ENCODE measurements at regions not wholly inside any gene's neighbourhood (a gene's known extent, or its start where the extent isn't known, plus 50 kb on each side); places are given as distances from the start of the nearest gene placed in this dataset.
"Not testable (repeated sequence)": the region's sequence is repeated elsewhere in the genome, so short reads cannot be mapped to it uniquely, and the experiment has no call there.

- DNase-seq, result no peak
Observed at GRCh38 chr12:126419131-126419530, 1353.9 kb downstream of the AACS start.

DNA sequence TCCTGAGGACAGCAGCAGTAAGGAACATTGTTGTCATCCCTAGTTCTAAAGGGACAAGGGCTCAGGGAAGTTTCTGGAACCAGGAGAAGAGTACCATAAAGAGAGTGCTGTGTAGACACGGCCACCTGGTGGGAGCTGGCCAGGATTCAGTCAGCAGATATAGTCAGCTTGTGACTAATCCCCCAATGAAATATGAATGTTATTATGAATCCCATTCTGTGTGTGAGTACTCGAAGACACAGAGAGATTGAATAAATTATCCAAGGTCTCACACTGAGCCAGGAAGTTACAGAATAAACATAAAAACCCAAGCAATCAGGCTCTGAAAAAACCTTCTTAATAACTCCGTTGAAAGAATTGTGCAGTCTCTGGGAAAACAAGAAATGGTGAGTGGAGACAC is 1359.5 kb downstream of the AACS start:
- DNase-seq, result no peak

DNA sequence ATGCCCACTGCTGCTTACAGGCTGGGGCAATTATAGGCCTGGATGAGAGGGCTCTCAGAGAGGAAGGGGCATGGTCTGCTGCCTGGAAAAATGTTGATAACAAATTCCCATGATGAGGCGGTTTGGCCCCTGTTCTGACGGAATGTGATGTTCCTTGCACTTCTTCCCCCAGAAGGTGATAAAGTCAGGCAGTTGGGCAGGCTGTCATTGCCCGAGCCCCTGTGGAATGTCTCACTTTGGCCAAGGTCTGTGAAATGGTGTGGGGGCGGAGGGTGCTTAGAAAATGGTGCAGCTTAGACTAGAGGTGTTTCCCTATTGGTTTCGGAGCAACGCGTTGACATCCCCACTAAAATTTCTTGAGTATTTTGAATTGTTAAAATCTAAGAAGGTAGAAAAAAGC is 1360.0 kb downstream of the AACS start:
- DNase-seq, result no peak

GRCh38 chr12:126428769-126429168 is 1363.5 kb downstream of the AACS start:
- no peak for DNase-seq

- no peak for DNase-seq
Observed at GRCh38 chr12:126430921-126431320, 1365.7 kb downstream of the AACS start.

DNA sequence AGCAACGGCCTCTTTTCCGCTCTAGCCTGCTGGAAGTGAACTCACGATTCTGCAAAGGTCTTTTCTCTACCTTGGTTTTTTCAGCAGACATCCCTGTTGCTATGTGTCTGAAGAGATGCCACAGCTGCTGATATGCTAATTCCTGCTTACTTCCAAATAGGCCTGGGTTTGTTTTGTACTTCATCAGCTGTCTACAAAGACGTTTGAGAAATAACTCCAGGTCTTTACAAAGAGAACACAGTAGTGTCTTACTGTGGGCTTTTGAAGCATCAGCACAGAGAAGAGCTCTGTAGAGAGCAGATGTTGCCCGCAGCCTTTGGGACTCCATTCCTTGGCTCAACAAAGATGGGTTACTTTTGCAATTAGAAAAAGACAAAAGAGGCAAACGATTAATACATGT is 1366.5 kb downstream of the AACS start:
- DNase-seq, result no peak

DNA sequence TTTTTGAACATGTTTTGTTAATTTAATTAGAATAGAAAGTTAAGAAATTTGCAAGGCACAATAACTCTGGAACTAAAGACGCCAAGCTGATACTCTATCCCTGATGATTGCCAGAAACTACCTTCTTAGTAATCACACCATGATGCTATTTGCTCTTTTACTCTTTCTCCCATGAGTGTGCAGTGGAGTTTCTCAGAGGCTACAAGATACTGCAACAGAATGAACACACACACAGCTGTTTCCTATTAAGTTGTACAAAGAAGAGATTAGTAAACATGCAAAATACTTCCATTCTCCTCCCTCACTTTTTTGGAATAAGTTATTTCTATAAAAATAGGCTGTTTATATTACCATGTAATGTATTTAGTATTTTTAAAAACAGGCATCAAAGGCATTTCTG is 1367.5 kb downstream of the AACS start:
- no peak for DNase-seq

DNA sequence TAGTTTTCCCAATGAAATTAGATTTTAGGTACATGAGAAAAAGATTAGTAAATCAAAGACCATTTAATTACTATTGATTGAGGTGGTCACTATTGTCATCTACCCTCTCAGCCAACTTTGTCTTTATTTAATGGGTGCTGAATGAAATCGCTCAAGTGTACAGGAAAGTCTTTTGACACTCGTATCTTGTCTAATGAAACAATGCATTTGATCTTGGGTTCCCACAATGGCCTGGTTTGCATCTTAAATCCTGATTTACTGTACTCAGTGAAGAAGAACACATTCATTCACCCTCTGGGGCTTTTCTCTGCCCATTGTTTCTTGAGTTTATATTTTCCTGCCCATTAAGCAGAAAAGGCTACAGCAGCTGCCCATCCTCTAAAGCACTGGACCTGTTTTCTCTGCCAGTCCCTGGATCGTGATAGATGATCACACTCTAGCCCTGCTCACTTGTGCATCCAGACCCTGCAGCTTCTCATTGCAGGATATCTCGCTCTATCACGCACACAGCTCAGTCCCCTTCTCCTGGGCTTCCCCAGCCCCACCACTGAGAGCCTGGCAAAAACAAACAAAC is 1369.3 kb downstream of the AACS start:
- no peak for DNase-seq

- no peak for DNase-seq
Observed at GRCh38 chr12:126436041-126436440, 1370.8 kb downstream of the AACS start.

- DNase-seq, result no peak
Observed at GRCh38 chr12:126437934-126438333, 1372.7 kb downstream of the AACS start.

GRCh38 chr12:126443977-126444376 is 1378.7 kb downstream of the AACS start:
- no peak for DNase-seq

DNA sequence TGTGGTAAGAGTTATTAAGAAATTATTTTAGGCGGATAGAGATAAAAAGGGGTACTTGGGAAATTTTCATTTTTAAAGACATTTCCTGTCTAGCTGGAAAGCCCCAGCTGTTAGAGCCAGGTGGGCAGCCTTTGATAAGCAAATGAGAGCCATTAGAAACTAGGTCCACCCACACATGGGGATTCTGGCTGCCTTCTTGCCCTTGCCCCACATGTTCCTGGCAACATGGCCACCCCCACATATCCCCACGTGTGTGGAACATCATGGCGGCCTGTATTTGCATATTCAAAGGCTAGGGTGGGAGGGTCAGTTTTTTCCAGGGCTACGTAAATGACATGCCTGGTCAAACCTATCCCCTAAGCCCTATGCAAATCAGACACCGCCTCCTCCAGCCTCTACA is 1382.1 kb downstream of the AACS start:
- no peak for DNase-seq

GRCh38 chr12:126451809-126452208 is 1386.6 kb downstream of the AACS start:
- no peak for DNase-seq

DNA sequence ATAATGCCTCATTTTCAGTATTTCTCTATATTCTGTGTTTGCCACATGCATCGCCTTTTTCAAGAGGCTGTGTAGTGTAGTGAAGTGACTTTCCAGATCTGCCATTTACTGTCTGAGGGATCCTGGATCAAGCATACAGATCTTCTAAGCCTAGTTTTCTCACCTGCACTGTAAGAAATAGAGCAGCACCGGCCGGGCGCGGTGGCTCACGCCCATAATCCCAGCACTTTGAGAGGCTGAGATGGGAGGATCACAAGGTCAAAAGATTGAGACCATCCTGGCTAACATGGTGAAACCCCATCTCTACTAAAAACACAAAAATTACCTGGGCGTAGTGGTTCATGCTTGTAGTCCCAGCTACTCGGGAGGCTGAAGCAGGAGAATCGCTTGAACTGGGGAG is 1387.5 kb downstream of the AACS start:
- not testable (repeated sequence) for DNase-seq

DNA sequence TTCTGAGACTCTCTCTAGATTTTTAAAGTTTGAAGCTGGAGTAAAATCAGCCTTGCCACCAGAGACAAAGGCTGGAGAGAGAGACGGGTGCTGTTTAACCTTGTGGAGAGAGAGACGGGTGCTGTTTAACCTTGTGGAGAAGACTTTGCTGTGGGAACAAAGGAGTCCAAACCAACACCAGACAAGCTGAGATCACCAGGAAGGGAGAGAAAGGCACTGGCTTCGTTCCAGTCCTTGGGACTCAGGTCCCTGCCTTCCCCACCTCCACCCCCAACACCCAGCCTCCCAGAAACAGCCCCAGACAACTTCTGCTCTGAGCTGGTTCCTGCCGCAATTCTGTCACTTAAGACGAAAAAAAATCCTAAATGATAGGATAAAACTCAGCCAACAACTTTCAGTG is 1389.3 kb downstream of the AACS start:
- DNase-seq, result no peak

DNA sequence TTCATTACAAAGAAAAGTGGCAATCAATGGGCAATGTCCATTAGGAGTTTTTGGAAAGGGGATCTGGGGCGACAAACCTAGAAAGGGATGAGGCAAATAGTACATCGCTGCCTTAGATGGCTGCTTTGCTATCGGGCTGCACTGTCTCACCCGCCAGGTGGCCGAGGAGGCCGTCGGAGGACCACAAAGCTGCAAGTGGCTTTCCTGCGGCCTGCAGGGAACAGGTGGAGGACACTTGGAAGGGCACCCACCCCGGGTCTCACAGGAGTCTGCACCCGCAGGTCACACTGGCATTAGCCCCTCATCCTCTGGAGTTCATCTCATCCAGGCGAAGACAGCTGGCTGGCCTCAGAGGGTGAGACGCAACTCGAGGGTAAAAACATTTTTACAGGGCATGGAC is 1392.5 kb downstream of the AACS start:
- no peak for DNase-seq

GRCh38 chr12:126464153-126464552 is 1398.9 kb downstream of the AACS start:
- no peak for DNase-seq

DNA sequence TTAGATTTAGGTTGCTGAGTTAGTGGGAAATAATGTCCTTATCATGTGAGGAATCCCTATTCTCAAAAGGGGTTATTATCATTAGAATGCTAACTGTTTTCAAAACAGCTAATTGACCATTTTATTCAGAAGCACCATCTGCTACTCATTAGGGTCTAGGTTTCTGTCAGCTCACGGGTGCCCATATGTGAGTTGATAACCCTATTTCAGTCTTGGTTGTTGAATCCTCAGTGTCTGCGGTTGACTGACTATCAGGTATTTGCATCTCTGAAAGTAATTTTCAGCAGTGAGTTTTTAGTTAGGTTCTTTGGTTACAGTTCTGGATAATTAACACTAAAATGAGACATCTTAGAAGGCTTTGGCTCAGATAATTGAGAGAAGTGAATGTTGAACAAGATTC is 1404.0 kb downstream of the AACS start:
- no peak for DNase-seq

DNA sequence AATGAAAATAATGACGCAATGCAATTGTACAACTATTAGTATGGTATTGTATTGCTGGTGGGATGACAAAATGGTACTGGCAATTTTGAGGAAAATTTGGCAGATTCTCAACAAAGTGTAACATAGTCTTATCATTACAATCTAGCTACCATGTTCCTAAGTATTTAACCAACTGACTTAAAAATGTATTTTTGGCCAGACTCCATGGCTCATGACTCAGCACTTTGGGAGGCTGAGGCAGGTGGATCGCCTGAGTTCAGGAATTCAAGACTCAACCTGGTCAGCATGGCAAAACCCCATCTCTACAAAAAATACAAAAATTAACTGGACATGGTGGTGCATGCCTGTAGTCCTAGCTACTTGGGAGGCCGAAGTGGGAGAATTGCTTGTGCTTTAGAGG is 1409.5 kb downstream of the AACS start:
- no peak for DNase-seq

DNA sequence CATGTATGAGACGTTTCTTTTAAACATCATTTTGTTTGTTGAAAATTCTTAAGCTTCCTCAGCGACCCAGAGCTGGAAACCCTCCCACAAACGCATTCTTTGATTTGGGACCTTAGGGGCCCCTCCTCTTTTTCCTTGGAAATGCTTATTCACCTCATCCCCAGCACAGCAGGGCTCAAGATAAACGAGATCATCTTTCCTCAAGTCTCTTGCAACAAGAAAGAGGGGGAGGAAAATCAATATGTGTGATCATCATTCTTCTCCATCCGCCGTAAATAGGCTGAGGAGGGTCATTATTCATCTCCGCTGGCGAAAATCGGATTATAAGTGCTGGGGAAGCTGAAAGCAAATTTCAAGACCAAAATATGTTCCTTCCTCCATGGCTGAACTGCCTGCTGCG is 1415.2 kb downstream of the AACS start:
- DNase-seq, result no peak

DNA sequence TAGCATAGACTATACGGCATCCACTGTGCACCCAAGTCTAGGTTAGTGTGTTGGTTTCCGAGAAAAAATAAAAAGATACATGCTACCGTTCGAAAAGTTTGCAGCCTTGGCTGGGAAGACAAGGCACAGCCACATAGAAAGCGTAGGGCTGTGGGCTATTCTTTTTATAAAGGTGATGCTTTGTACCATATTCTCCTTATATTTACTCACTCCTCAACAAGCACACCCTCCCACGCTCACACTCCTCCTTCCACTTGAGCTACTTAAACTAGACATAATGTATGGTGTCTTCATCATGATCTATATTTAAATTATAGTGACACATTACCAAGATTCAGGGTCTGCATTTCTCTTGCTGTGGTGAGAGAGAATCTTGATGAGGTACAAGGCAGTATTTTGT is 1416.5 kb downstream of the AACS start:
- no peak for DNase-seq

GRCh38 chr12:126482238-126482889 is 1417.1 kb downstream of the AACS start:
- no peak for DNase-seq

DNA sequence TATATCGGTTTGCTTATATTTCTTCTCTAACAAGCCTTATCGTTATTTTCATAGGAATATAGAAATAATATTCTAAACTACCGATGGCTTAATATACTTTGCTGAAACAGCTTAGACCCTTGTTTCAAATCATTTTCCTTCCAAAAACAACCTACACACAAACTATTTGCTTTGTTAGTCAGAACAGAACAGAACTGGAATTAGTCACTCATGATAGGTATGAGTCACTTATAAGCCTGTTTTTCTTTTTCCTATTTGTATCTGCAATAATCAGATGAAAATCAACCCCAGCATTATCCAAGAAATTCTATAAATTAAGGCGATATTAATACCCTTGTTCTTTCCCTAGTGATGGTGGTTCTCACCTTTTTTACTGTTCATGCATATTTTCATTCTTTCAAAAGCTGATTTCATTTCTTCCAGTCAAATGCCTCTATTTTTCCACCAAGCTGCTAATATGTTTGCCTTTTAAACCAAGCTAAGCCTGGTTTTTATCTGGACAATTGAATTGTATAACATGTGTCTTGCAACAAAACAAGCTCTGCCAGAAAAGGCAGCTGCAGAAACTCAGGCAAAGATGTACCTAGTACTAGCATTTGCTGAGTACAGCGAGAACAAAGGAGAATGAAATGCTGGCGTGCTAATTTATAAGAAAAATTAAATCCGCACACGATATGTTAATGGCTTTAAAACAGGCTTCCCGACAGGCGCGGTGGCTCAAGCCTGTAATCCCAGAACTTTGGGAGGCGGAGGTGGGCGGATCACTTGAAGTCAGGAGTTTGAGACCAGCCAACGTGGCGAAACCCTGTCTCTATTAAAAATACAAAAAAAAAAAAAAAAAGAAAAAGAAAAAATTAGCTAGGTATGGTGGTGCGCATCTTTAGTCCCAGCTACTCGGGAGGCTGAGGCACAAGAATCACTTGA is 1418.2 kb downstream of the AACS start:
- DNase-seq, result no peak

DNA sequence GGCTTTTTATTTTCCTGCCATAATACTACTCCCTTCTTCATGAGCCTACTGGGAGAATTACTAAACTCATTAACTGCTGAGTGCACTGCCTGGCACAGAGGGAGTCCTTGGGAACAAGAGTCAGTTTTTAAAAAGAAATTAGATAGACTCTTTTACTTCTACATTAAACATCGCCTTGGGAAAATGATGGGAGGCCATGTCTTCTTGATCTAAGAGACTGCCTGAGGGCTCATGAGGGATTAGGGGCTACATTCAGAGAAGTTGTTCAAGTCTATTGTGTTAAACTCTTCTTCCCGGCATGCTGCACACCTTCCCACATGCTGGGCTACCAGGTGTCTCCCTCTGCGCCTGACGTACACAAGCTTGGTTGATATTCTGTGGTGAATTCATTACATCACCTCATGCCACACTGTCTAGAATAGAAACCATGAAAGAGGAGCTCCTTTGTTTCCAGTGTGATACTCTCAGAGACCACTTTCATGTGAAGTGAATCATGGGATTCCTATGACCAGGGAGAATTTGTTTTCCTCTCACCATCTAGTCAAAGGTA is 1422.3 kb downstream of the AACS start:
- DNase-seq, result no peak
